Stimulated activated CD4-positive, alpha-beta T cell treated with anti-CD3 and anti-CD28 coated beads, Interleukin-12 subunit alpha, Interleukin-12 subunit beta, amount 100 ng/mL, for 48 hours (primary cell): ENCODE measurements at regions not wholly inside any gene's neighbourhood (a gene's known extent, or its start where the extent isn't known, plus 50 kb on each side); places are given as distances from the start of the nearest gene placed in this dataset.
"Not testable (repeated sequence)": the region's sequence is repeated elsewhere in the genome, so short reads cannot be mapped to it uniquely, and the experiment has no call there.

Experiments
- DNase-seq, 3 donors: peaks; one replicate each; pipeline ENCODE4 v3.0.0-alpha.2; 2020; ENCODE audit warnings: low read depth in 2 of 3, low spot score in 1 of 3

DNA sequence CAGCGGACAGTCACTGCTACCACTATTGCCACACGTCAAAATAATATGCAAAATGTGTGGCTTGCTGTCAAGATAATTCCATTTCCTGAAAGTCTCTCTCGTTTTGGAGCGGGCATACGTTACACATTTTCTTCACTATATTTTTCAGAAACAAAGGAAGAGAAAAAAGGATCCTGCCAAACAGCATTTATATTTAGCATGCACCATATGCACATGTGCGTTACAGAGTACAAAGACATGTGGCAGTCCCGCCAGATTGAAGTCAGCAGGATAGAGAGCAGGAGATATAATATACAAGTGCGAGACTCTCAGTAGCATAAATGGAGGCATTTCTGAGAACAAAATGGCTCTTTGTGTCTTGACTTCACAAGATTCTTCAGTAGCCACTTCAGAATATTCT lies 221.6 kb upstream of the KIF2A start:
- no peak for DNase-seq

DNA sequence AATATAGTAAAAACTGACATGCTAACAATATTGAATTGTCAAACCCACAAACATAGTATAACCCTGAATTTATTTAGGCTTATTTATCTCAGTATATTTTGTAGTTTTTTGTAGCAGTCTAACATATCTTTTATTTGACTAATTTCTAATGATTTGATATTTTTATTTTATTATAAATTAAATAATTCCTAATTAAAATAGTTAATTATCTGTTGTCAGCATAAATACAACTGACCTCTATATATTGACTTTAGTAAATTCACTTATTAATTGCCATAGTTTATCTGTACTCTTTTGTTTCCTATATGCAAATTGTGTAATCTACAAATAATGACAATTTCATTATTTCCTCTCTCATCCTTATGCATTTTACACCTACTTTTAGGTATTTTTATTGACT lies 215.1 kb upstream of the KIF2A start:
- DNase-seq = no peak

DNA sequence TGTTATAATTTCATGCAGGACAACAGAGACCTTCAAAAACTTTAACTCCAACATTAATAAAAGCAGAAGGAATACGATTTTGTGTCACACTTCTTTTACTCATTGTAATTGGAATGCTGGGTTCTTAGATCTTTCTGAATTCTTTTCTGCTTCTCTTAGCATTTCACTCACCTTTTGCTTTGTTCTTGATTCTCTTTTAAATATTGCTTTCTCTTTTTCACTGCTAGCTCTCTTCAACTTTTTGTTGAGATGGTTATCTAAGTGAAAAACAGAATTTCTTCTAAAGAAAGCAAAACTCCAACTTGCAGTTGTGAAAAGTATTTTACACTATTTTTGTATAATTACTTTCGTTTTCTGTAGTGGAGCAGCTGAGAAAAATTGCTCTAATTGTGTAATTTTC lies 212.6 kb upstream of the KIF2A start:
- no peak for DNase-seq

DNA sequence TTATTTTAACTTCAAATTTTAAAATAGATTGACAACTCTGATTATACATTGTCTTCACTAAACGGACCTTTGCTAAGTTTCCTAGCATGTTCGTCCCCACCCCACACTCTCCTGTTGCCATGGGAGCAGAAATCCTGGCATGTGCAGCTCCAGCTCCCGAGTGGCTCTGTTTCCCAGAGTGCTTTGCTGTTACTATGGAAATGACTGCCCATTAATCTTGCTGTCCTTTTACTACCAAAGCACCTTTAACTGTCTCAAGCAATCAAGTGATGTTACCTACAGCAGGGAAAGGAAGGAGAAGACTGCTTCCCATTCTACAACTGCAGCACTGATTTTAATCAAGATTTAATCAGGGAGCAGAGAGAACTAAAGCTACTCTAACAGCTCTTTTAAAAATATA lies 212.0 kb upstream of the KIF2A start:
- no peak for DNase-seq

DNA sequence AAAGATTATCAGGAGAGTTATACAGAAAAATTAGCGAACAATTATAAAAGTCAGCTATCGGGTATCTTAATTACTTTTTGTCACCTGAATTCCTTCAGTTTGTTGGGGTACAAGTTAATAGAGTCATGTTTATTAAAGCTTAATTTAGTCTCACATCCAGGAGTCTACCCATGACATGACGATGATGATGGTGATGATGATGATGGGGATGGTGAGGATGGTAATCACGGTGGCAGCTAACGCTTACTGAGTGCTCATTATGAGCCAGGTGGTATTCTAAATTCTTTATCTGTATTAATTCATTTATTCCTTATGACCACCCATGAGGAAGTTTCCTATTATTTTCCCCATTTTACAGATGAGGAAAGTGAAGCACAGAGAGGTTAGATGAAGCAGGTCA lies 208.6 kb upstream of the KIF2A start:
- no peak for DNase-seq

DNA sequence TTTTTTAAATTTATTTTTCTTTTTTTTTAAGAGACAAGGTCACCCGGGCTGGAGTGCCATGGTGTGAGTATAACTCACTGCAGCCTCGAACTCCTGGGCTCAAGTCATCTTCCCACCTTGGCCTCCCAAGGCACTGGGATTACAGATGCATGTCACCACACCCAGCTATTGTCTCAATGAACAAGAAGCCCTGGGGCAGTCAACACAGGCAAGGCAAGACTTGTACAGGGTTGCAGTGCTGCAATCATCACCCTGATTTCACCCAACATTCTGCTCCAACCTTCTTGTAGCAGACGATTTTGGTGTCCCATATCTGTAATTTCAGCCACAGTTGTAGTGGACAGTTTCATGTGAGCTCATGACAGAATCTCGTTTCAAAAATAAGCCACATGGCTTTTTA lies 205.8 kb upstream of the KIF2A start:
- no peak for DNase-seq

DNA sequence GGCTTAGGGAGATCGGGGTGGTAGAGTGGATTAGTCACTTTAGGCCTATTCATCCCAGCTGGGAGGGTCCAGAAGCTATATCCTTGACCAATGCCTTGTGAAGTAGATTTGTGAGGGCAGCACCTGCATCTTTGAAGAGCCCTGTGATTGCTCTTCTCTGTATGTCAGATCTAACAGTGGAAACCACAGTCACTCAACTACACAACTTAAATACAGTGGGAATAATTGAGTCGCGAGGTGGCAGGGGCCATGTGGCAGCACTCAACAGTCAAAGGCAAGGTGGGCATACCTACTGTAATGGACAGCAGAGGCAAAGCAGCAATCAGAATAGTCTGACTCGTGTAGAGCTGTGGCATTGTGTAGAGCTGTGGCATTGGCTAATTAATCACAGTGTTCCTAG lies 202.1 kb upstream of the KIF2A start:
- not testable (repeated sequence) for DNase-seq

DNA sequence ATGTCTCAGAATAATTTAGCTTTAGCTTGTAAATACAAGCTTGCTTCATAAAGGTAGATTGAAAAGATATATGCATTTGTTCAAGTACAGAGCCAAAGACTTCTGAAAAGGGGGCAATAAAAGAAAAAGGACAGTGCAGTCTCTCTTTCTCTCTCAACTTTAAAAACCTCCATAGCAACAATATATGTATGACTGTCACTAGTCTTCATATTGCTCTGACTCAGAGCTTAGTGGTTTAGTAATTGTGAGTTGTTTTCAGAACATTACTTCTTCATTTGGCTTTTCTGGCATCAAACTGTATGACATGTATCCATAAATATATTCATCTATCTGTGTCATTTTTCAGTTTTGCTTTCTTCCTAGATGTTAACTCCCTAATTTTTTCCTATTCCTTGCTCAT lies 194.6 kb upstream of the KIF2A start:
- no peak for DNase-seq

DNA sequence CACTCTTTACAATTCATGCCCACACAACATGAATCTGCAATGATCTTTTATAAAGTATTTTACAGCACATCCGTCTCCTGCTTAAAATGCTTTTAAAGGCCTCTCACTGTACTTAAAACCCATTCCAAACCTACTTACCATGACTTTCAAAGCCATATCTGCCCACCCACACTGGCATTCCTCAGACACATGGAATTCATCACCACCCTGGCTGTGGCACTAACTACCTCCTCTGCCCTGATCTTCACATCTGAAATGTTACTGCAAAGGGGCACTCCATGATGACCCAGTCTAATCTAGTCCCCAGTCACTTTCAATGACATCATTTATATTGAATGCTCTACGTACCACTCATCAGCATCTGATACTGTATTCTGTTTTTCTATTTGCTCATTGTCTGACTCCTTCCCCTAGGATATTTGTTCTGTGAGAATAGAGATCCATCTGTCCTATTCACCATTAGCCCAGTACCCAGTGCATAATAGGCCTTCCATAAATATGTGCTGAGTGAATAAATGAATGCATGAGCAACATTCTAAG lies 193.2 kb upstream of the KIF2A start:
- DNase-seq = no peak

DNA sequence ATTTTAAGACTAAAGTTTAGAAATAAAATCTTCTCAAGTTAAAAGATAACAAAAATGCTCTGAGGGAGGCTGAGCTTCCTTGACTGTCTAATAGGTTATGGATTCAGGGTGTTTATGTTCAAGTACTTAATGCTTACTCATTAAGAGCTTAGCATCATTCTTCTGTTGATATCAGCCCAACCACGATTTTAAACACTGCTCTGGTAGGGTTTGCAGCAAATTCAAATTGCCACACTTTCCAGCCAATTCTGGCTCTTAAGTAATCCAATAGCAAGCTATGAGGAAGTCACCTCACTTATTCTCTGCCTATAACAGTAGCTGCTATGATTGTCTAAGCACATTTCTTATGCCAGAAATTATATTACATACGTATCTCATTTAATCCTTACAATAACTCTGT lies 191.0 kb upstream of the KIF2A start:
- no peak for DNase-seq

DNA sequence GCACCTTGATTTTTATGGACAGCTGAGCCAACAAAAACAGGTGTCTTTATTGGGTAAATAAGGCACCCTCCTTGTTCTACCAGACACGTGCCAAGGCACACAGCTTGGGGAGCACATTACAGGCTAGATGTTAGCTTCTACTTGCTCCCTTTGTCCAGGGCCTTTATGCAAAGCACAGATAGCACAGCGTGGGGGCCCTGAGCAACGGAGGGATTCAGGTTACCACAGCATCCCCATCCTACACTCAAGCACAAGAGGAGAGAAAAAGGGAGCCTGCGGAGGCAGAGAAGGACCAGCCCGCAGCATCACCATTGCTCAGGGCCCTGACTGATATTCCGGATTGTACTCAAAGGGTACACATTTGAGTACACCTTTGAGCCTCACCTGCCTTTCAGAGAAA lies 181.7 kb upstream of the KIF2A start:
- DNase-seq = no peak

DNA sequence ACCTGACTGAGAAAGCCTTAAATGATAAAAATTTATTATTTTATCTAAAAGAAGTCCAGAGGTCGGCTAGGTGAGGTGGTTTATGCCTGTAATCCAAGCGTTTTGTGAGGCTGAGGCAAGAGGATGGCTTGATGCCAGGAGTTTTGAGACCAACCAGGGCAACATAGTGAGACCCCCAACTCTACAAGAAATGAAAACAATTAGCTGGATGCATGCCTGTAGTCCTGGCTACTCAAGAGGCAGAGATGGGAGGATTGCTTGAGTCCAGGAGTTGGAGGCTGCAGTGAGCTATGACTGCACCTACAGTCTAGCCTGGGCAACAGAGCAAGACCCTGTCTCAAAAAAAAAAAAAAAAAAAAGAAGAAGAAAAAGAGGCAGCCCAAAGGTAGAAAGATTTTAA lies 179.9 kb upstream of the KIF2A start:
- DNase-seq = no peak

DNA sequence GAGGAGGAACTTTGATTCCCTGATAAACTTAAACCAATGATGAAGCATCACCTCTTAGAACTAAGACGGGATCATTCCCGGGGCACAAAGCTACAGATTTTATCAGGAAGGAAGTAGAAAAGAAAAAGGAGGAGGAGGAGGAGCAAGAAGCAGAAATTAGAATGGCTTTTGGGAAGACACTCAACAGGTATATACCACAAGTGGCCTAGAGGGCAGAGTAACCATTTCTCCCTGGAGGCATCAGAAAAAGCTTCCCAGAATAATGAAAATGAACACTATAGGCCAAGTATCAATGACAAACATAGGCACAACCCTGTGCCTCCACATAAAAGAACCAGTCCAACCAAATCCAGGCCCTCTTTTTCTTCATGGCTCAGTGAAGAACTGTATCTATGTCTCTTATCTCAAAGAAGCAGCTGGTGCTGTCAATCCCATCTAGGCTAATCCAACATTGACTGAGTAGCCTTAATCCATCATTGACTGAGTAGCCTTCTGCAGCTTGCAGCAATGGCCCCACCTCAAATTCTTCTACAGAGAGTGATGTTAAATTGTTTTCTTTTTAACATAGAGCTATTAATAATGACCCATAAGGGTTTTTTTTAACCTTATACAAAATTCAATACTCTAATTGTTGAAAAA lies 178.8 kb upstream of the KIF2A start:
- no peak for DNase-seq

DNA sequence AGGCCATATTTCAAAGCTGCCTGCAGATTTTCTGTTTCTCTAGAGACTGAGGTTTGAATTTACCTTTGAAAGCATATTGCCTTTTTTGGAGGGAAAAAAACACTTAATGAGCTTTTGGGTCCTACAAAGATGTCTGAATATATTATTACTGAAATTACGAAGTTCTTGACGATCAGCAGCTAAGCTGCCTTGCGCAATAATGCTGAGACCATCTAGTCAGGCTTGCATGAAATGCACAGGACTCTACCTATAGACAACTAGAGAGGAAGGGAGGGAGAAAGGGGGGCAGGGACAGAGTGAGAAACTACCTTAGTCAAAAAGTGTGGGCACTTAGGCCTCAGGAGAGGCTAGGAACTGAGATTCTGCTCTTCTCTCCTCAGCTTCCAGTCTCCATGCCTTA lies 175.9 kb upstream of the KIF2A start:
- DNase-seq = no peak

DNA sequence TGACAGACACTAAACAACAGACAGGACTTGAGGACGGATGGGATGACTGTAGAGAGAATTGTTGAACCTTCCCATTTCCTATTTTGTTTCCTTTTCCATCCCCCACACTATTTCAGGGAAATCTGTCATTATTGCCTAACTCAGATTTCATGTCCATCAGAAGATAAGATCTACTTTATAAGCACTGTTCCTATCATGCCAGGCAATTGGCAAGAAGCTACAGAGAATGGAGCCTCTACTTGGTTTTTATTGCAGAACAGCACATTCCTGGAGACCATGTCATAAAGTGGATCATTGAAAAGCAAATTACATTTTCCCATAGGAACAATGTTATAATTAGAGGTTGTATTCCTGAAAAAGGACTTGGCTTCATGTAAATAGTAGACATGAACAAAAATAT lies 173.7 kb upstream of the KIF2A start:
- DNase-seq = no peak

DNA sequence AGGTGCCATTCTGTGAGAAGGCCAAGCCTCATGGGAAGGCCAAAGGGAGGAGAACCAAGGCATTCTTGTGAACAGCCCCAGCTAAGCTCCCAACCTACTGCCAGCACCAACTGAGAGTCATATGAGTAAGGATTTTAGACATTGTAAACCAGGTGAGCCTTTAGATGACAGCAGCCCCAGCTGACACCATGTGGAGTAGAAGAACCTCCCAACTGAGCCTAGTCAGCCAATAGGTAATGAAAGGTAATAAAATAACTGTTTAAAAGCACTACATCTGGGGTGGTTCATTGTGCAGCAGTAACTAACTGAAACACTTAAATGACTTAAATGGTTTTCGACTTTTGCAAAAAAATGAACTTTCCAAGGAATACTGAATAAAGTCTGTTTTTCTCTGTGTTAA lies 172.6 kb upstream of the KIF2A start:
- no peak for DNase-seq

DNA sequence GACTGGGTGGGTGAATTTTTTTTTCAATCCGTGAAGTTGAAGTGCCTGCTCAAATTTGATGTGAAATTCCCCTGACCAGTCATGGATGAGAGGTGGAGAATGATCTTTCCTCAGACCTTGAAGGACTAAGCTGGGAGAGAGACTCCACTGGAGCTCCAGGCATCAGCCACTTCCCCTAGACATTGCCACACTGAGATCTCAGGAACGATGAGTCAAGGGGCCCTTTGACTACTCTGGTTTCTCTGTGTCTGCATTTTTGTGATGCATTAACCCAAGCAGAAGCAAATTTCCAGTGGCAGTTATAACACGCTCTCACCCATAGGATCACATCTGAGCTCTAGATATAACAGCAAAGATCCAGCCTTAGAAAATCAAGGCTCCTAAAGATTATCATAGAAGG lies 171.2 kb upstream of the KIF2A start:
- DNase-seq = no peak

DNA sequence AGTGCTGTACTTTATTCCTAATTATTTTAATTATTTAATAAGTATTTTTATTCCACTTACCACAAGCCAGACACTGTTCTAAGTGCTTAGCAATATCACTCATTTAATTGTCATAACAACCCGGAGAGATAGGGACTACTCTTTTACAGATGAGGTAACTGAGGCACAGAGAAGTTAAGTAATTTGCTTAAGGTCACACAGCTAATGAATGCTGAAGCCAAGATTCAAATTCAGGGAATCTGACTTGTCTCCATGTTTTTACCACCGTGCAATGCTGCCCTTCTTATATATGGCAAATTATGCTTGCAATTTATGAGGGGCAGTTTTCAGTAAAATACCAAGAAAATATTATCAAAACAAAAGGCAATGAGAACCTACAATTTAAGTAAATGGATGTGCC lies 168.4 kb upstream of the KIF2A start:
- DNase-seq = no peak

DNA sequence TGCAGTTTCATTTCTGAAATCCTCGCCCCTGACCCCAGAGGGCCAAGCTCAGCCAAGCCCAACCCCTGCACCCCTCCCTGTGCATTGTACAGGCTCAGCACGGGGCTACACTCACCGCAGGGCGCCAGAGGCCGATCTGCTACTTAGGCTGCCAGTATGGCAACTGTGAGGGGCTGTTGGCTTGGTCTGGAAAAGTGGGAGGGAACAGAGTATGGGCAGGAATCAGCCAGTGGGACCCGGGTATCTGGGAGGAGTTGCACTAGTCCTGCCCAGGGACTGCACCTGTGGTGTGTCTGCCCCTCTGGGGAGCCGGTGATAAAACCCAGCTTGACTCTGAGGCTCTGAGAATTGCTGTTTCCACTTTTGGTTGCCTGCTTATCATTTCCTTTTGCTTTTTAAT lies 167.4 kb upstream of the KIF2A start:
- no peak for DNase-seq

DNA sequence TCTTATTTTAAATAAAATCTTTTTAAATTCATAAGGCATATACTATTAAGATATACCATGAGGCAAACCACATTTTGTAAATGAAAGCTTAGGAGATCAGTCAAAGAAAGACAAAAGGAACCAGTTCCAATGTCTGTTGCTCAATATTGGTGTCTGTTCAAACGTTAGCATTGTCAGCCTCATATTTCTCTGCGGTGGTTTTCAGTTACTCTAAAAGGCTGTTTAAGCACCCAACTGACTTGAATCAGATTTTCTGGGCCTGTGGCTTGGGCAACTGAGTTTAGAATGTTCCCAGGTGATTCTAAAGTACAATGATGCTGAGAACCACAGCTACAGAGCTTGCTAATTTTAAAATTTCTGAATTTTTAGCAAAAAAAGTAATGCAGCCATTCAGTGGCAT lies 166.3 kb upstream of the KIF2A start:
- no peak for DNase-seq

DNA sequence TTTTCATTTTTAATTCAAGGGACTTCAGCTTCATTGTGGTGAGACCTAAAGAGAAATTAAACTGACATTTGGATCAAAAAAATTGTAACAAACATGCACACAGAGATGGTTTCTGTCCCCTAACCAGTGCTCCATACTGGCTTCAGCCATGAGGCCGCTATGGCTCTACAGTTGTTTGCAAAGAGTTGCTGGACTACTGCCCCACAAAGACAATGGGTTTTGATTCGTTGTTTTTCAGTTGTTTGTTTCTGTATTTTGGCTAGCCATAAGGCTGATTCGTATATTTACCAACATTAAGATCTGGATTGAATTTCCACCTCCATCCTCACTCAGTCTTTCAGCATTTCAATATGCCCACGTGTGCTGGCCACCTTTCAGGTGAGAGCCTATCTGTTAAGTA lies 163.7 kb upstream of the KIF2A start:
- no peak for DNase-seq

DNA sequence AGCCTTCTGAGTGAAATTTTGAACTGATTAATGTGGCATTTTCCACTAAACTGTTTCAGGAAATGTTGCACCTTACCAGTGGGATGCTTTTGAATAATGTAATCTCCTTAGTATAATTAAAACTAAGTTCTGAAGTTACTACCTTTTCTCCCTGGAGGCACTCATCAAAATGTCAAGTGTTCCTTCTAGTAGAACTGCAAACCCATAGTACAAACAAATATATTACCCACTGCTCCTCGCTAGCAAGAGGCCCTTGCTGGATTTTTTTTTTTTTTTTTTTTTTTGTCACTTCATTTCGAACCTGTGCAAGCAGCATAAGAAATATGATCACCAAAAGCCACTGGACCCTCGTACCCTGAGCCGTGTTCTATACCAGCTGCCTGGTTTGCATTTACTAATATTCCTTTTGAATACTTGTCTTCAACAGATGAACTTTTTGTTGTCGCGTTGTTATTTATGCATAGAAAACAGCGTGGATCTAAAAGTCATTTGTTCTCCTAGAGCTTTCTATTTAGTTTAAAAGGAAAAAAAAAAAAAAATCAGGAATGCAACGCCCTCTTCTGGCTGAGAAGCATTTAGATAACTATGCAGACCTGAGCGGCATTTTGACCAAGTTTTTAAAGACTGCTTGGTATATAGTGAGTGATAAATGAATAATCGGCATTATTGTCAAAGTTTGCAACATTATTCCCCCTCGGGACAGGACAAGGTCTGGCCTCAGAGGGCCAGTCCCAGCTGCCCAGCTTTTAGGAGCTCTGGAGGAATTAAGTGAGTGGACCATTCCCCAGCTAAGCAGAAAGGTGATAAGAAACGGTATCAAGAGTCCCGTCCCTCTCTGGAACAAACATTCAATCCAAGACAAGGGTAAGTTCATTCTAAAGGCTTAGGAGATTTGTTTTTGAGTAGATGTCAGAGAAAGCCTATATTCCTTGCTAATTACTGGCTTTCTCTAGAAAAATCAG lies 162.5 kb upstream of the KIF2A start:
- no peak for DNase-seq
